Stimulated activated effector memory CD8-positive, alpha-beta T cell treated with anti-CD3 and anti-CD28 coated beads, Interleukin-12 subunit alpha, Interleukin-12 subunit beta, amount 100 ng/mL, for 72 hours (primary cell): ENCODE measurements at regions not wholly inside any gene's neighbourhood (a gene's known extent, or its start where the extent isn't known, plus 50 kb on each side); places are given as distances from the start of the nearest gene placed in this dataset.
"Not testable (repeated sequence)": the region's sequence is repeated elsewhere in the genome, so short reads cannot be mapped to it uniquely, and the experiment has no call there.

Experiments used
- ATAC-seq: fragments of 150-1000 bp; cut with Tn5 transposase; 2 replicates; pipeline ENCODE4 v1.10.0; 2021
- DNase-seq, 2 donors: peaks; one replicate each; pipeline ENCODE4 v3.0.0; 2021 to 2022; ENCODE audit warnings: low spot score in 2 of 2
- H3K27ac Mint-ChIP-seq: one replicate; pipeline ENCODE4 v1.8.0; 2022; ENCODE audit warnings: mild to moderate bottlenecking, mixed read lengths
- H3K36me3 Mint-ChIP-seq: one replicate; pipeline ENCODE4 v1.8.0; 2022; ENCODE audit warnings: mild to moderate bottlenecking, mixed read lengths
- H3K4me1 Mint-ChIP-seq: one replicate; pipeline ENCODE4 v1.8.0; 2022; ENCODE audit warnings: mixed read lengths
- H3K4me3 Mint-ChIP-seq: one replicate; pipeline ENCODE4 v1.8.0; 2022; ENCODE audit warnings: mild to moderate bottlenecking, mixed read lengths
- H3K9me3 Mint-ChIP-seq: one replicate; pipeline ENCODE4 v1.8.0; 2022; ENCODE audit warnings: mixed read lengths

DNA sequence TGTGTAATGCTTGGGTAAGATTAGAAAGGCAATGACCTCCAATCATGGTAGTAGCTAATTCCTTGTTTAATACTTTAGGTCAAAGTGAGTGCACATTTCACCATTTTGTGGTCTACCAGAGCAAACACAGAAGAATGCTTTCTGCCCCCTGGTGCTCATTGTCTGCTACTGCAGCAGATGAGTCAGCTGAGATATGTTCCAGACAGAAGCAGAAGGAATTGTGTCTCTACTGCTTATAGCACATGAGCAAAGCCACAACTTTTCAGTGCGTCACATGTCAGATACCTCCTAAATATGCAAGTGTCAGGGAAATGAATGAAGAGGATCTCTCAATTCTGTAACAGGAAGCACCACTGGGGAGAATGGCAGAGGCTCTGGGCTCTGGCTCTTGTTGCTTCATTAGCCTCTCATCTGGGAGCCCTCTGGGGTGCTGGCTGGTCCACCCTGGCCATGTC is 308.9 kb downstream of the ALDH8A1 start:
- ATAC-seq (peak; percentile 81), DNase-seq (peak; percentile 60 to 81)
- no peak overlapping the region for H3K4me3 Mint-ChIP-seq
- H3K27ac Mint-ChIP-seq, result no peak overlapping the region
- no peaks in the 10 kb centered on the region for H3K36me3 Mint-ChIP-seq
- H3K4me1 Mint-ChIP-seq, result peaks cover 25% of the 10 kb centered on the region
- H3K9me3 Mint-ChIP-seq, result no peaks in the 10 kb centered on the region

DNA sequence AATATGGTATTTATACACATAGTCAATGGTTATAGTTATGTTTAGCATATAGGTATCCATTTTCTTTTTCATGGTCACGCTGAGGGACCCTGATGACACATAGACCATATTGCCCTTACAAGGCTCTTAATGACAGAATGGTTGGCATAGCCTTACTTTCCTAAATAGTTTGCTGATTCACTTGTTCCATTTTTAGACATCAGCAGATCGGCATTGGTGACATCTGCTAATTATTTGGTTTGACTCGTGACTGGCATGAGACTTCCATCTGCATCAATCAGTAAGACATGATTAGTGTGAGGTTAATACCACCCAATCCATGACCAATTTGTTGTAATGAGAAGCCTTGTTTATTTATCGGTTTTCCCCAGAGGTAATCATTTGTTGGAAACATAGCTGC is 309.7 kb downstream of the ALDH8A1 start:
- Mint-ChIP-seq H3K27ac (no peak overlapping the region), H3K9me3 (no peaks in the 10 kb centered on the region), H3K4me3 (no peak overlapping the region), H3K4me1 (peaks cover 25% of the 10 kb centered on the region), H3K36me3 (no peaks in the 10 kb centered on the region)
- DNase-seq (no peak), ATAC-seq (no peak)

DNA sequence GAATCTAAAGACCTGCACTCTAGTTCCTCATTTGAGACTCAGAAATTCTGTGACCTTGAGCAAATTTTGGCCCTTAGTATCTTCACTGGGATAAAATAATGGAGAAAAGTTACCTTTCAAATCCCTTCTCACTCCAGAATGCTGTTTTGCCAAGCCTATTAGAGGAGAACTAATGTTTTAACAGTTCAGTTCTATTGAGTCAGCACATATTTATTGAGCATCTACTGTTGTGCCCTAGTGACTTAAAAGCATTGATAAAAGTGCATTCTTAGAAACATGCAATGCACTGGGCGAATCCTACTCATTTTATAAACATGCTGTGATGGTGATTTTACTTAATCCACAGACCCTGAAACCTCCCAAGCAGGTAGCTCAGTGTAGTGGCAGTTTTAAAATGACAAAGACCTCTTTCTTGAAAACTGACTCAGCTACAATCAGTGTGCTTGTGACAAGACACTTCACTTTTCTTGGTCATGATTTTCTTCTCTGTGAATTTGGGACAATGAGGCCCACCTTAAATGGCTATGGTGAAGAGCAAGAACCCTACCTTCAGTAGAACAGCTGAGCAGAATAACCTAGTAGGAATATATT is 312.0 kb downstream of the ALDH8A1 start:
- ATAC-seq (peak; percentile 75), DNase-seq (no peak)
- Mint-ChIP-seq H3K27ac (no peak overlapping the region), H3K4me1 (peaks cover 29% of the 10 kb centered on the region), H3K36me3 (no peaks in the 10 kb centered on the region), H3K9me3 (no peaks in the 10 kb centered on the region), H3K4me3 (no peak overlapping the region)

DNA sequence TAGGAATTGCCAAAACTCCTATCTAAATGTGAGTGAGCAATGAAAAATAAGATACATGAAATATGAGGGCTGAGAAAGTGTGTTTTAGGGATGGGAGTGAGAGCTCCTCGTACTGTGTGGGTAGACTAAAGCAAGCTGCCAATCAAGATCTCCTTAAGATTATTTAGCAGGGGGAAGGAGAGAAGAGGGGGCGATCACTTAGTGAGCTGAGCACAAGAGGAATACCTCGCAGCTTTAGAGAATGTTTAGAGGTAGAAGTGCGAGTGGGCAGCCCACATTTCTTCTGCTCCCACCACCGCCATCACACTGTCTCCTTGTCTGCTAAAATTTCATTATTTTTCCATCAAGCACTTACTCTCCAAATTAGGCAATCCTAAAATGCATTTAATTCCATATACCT is 312.6 kb downstream of the ALDH8A1 start:
- Mint-ChIP-seq H3K9me3 (no peaks in the 10 kb centered on the region), H3K4me1 (peaks cover 32% of the 10 kb centered on the region), H3K4me3 (no peak overlapping the region), H3K36me3 (no peaks in the 10 kb centered on the region), H3K27ac (no peak overlapping the region)
- no peak for DNase-seq
- ATAC-seq, result no peak

DNA sequence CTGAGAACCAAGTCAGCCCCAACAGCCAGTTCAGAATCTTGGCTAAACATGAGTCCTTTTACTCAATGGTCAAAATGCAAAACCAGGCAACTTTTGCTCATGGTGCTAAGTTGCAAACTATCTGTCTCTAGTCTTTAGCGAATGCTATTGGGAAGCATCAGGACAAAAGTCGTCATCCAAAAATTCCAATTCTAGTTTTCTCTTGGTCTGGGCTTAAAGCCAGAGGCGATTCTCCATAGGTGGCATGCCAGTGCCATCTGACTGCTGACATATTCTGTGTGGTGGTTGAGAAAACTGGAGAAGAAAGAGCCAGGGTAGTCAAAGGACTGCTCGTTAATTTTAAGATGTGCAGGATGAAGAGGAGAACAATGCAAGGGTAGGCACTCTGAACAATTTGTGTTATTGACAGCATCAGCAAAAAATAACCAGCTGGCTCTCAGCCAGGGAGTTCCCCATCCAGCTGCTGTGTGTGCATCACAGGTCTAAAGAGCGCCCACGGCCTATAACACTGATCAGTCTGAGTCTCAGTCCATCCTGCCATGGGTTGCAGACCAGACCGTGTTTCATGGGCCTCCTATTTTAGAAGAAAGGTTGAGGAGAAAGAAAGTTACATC is 313.6 kb downstream of the ALDH8A1 start:
- no peak overlapping the region for H3K27ac Mint-ChIP-seq
- no peaks in the 10 kb centered on the region for H3K36me3 Mint-ChIP-seq
- peaks cover 28% of the 10 kb centered on the region for H3K4me1 Mint-ChIP-seq
- no peak for DNase-seq
- H3K4me3 Mint-ChIP-seq, result no peak overlapping the region
- peak; percentile 50 for ATAC-seq
- no peaks in the 10 kb centered on the region for H3K9me3 Mint-ChIP-seq

DNA sequence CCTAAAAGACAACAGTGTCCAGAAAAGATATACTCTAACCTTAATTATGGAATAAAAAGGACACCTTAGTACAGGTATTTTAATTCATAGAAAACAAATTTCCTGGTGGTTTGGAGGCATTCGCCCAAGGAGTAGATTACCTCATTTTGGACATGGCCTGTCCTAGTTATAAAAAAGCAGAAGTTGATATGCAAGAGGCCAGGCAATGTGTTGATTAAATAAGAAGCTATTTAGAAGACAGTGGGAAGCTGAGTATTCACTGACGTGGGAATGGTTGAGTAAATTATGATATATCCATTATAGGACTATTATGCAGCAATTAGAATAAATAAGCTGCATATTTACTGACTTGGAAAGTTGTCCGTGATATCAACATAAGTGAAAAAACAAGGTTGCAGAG is 314.9 kb downstream of the ALDH8A1 start:
- ATAC-seq, result no peak
- Mint-ChIP-seq H3K27ac (no peak overlapping the region), H3K36me3 (no peaks in the 10 kb centered on the region), H3K9me3 (no peaks in the 10 kb centered on the region), H3K4me1 (peaks cover 19% of the 10 kb centered on the region), H3K4me3 (no peak overlapping the region)
- no peak for DNase-seq

DNA sequence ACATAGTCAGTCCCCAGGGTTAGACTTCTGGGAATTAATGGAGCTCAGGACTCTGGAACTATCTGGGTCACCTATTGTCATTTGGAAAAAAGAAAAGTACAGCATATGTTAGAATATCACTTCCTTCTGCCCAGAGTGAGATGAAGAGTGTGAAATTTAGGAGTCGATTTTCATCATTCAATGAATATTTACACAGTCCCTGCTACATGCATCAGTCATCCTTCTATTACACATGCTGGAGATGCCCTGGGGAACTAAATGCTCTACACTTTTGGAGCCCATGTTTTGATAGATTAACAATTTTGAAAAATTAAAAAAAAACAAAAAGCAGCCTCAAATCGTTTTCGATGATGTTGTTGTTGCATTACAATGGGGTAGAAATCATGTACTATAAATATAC is 315.4 kb downstream of the ALDH8A1 start:
- Mint-ChIP-seq H3K4me3 (no peak overlapping the region), H3K4me1 (peaks cover 19% of the 10 kb centered on the region), H3K36me3 (no peaks in the 10 kb centered on the region), H3K9me3 (no peaks in the 10 kb centered on the region), H3K27ac (no peak overlapping the region)
- no peak for DNase-seq
- ATAC-seq, result no peak

DNA sequence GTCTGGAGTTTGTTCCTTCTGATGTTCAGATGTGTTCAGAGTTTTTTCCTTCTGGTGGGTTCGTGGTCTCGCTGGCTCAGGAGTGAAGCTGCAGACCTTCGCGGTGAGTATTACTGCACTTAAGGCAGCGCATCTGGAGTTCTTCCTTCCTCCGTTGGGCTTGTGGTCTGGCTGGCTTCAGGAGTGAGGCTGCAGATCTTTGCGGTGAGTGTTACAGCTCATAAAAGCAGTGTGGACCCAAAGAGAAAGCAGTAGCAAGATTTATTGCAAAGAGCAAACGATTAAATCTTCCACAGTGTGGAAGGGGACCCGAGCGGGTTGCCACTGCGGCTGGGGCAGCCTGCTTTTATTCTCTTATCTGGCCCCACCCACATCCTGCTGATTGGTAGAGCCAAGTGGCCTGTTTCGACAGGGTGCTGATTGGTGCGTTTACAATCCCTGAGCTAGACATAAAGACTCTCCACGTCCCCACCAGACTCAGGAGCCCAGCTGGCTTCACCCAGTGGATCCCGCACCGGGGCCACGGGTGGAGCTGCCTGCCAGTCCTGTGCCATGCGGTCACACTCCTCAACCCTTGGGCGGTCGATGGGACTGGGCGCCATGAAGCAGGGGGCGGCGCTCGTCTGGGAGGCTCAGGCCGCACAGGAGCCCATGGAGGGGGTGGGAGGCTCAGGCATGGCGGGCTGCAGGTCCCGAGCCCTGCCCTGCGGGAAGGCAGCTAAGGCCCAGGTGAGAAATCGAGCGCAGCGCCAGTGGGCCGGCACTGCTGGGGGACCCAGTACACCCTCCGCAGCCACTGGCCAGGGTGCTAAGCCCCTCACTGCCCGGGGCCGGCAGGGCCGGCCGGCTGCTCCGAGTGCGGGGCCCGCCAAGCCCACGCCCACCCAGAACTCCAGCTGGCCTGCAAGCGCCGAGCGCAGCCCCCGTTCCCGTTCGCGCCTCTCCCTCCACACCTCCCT is 315.3 kb upstream of the SGK1 start:
- DNase-seq, result peak in 1 of 2 donors; percentile 57
- ATAC-seq, H3K9me3 Mint-ChIP-seq, H3K36me3 Mint-ChIP-seq: not testable (repeated sequence)
- H3K4me1 Mint-ChIP-seq, result peaks cover 17% of the 10 kb centered on the region
- H3K27ac Mint-ChIP-seq, result peak overlapping the region; percentile 54
- H3K4me3 Mint-ChIP-seq, result peak overlapping the region; percentile 69

DNA sequence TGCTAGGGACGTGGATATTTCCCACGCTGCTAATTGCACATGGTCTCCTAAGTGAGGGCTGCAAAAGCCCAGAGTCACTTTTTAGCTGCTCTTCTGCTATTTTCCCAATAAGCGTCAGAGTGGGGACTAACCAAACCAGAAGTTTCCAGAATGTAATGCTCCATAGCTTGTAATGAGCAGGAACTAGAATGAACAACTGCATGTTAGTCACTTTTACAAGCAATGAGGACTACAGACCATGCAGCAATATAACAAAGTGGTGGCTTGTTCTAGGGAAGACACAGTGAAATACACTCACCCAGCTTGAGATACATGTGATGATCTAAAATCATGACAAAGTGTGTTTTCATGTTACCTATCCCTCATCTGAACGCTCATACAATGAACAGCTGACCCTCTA is 314.1 kb upstream of the SGK1 start:
- H3K4me1 Mint-ChIP-seq, result peaks cover 11% of the 10 kb centered on the region
- no peaks in the 10 kb centered on the region for H3K9me3 Mint-ChIP-seq
- DNase-seq, result no peak
- H3K4me3 Mint-ChIP-seq, result no peak overlapping the region
- H3K27ac Mint-ChIP-seq, result no peak overlapping the region
- peak; percentile 72 for ATAC-seq
- H3K36me3 Mint-ChIP-seq, result no peaks in the 10 kb centered on the region

DNA sequence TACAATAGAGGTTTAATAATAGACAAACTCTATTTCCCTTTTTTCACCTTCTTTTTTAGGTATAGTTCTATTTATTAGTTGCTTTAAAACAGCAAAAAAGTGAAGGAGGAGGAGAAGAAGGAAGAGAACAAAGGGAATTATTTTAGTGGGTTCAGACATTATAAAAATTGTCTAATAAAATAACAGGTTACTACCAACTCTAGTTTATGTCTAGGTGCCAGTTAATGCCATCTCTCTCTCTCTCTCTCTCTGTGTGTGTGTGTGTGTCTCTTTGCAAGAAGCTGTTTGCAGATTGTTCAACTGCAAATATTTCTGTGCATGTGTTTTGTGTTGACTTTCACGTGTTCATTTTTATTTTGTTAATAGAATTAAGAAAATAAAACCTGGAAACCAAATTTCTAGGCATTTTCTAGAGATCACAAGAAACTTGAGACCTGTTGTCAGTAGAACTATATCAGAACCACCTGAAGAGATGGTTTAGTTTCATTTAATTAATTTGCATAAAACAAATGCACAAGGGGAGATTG is 313.5 kb upstream of the SGK1 start:
- H3K27ac Mint-ChIP-seq, result no peak overlapping the region
- no peak overlapping the region for H3K4me3 Mint-ChIP-seq
- DNase-seq (no peak), ATAC-seq (no peak)
- no peaks in the 10 kb centered on the region for H3K9me3 Mint-ChIP-seq
- H3K36me3 Mint-ChIP-seq, result no peaks in the 10 kb centered on the region
- H3K4me1 Mint-ChIP-seq, result peaks cover 10% of the 10 kb centered on the region

DNA sequence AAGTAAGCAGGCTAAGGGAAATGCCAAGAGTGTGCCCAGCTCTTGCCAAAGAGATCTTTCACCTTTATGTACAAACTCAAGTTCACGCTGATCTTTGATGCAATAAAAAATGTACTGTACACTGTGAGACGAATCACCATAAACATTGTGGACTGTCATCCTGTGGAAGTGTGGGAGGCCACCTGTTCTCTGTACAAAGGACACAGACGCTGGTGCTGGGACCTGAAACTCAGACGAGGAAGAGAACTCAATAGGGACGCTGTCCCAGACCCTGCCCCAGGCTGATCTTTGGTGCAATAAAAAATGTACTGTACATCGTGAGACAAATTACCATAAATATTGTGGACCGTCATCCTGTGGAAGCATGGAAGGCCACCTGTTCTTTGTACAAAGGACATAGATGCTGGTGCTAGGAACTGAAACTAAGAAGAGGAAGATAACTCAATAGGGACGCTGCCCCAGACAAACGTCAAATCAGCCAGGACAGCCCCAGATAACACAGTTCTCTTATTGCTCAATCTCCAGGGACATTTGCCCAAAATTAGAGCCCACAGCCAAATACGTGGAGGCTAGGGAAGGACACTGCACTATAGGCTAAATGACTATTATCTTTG is 312.7 kb upstream of the SGK1 start:
- Mint-ChIP-seq H3K27ac (no peak overlapping the region), H3K4me3 (no peak overlapping the region), H3K36me3 (no peaks in the 10 kb centered on the region), H3K9me3 (no peaks in the 10 kb centered on the region), H3K4me1 (peaks cover 7% of the 10 kb centered on the region)
- DNase-seq (no peak), ATAC-seq (no peak)

DNA sequence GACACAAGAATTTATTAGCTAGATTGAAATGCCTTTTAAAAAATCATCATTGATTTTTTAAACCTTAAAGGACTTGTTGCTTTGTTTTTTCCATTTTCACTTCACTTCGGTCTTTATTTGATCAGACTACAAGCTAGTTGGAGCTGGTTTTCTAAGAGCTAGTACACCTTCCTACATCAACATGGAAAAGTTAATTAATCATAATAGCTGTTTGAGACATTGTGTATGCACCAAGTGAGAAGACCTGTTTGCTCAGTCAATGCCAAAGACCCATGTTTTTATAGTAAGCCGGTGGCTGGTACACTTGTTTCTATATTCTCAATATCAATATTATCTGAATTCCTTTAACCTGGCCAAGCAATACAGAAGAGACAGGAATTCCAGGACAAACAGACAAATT is 310.2 kb upstream of the SGK1 start:
- Mint-ChIP-seq H3K4me3 (no peak overlapping the region), H3K9me3 (no peaks in the 10 kb centered on the region), H3K27ac (no peak overlapping the region), H3K36me3 (no peaks in the 10 kb centered on the region), H3K4me1 (peaks cover 5% of the 10 kb centered on the region)
- DNase-seq, result no peak
- ATAC-seq, result no peak

DNA sequence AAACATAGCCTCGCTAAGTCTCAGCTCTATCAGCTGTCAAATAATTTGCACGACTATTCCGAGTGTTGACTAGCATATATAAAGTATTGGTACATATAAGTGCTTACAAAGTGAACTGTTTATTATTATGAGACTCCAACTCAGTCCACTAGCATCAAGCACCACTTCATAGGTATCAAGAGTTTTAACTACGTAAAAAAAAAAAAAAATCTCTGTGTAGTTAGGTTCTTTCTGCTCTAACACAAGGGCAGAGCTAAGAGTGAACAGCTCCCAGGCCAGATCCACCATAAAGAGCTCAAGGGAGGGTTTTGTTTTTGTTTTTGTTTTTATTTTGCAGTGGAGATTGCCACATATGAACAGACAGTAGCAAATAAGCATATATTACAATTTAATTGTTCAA is 309.8 kb upstream of the SGK1 start:
- ATAC-seq, result no peak
- Mint-ChIP-seq H3K4me3 (no peak overlapping the region), H3K36me3 (no peaks in the 10 kb centered on the region), H3K27ac (no peak overlapping the region), H3K4me1 (peaks cover under 1% of the 10 kb centered on the region), H3K9me3 (no peaks in the 10 kb centered on the region)
- no peak for DNase-seq

DNA sequence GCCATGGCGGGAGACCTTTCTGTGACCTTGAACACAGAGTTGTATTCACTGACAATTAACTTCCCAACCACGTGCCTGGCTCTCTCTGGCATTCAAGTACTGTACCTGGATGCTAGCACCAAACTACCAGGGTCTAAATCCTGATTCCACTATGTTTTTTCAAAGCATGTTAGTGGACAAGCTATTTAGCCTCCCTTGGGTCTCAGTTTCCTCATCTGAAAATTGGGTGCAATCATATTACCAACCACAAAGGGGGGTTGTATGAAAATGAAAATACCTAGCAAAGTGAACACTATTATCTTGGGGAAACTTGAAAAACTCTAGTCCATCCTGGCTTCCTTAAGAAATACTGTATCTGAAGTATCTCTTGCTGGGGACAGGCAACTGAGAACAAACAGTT is 308.7 kb upstream of the SGK1 start:
- no peak overlapping the region for H3K4me3 Mint-ChIP-seq

DNA sequence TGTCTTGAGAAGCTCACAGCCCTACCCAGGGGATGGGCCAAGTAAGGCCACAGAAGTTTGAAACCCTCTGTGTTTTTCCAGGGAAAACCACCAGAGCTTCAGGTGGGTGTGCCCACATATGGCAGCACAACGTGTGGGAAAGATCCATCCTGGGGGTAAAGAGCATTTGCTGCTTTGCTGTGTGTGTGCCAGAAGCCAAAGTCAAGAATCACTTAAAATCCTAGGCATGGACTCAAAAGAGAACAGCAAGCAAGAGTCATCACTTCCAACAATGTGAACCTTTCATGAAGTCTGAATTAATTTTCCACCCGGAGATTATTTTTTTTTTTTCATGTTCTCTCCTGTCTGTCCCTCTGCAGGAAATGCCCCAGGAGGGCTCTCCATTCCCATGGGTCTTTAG is 308.2 kb upstream of the SGK1 start:
- H3K9me3 Mint-ChIP-seq, result no peaks in the 10 kb centered on the region
- no peak overlapping the region for H3K4me3 Mint-ChIP-seq
- H3K27ac Mint-ChIP-seq, result no peak overlapping the region
- no peaks in the 10 kb centered on the region for H3K4me1 Mint-ChIP-seq
- ATAC-seq (no peak), DNase-seq (no peak)
- H3K36me3 Mint-ChIP-seq, result no peaks in the 10 kb centered on the region

More for the DNA sequence above, 308.7 kb upstream of the SGK1 start:
- no peak overlapping the region for H3K27ac Mint-ChIP-seq
- no peak for ATAC-seq
- DNase-seq, result no peak
- no peaks in the 10 kb centered on the region for H3K4me1 Mint-ChIP-seq
- H3K36me3 Mint-ChIP-seq, result no peaks in the 10 kb centered on the region
- no peaks in the 10 kb centered on the region for H3K9me3 Mint-ChIP-seq
